ENCODE measurements at regions not wholly inside any gene's neighbourhood (a gene's known extent, or its start where the extent isn't known, plus 50 kb on each side); places are given as distances from the start of the nearest gene placed in this dataset.

GRCh38 chr18:10032331-10033015 lies 118.7 kb downstream of the VAPA start:
- Histone ChIP-seq H3K27ac (ENCODE audit: low read depth in 2 of 2, low read length in 1 of 2) (no peak overlapping the region), H3K4me3 (ENCODE audit: low read depth in 1 of 2, low read length in 2 of 2) (no peak overlapping the region)
- 42 to 55% methylated on average over 46 of the region's 46 CpGs for whole genome bisulfite sequencing, 2 donors

DNA sequence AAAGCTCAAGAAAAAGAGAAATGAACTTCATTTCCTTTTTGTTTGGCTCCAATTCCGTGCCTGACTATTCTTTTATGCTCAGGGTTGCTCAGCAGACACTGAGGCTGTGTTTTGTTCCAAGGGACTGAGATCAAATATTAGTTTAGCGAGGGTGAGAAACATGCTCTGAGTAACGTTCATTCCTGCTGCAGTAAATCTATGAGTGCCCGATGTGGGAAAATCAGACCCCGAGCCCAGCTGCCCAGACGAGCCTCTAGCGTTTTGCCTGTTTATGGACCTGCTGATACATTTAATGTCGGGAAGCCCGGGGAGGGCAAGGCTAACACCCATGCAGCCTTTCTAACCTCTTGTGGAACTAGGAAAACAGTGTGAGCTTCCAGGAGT lies 119.2 kb downstream of the VAPA start:
- H3K27me3 ChIP-seq (ENCODE audit: control insufficient read depth in 1 of 2, insufficient read depth in 2 of 2, low read length in 2 of 2), result no peaks in the 10 kb centered on the region
- no peaks in the 10 kb centered on the region for H3K9me3 ChIP-seq (ENCODE audit: control insufficient read depth in 2 of 2, insufficient read depth in 1 of 2, low read depth in 1 of 2, low read length in 1 of 2)
- no peak overlapping the region for H3K27ac ChIP-seq (ENCODE audit: low read depth in 2 of 2, low read length in 1 of 2)
- peaks cover 0 to 6% of the 10 kb centered on the region in 2 donors for H3K4me1 ChIP-seq (ENCODE audit: control insufficient read depth in 2 of 2, insufficient read depth in 2 of 2, low read length in 1 of 2)
- H3K4me3 ChIP-seq (ENCODE audit: low read depth in 1 of 2, low read length in 2 of 2), result no peak overlapping the region
- WGBS, 2 donors, result 58 to 60% methylated on average over 9 of the region's 9 CpGs
- H3K36me3 ChIP-seq (ENCODE audit: control insufficient read depth in 2 of 2, insufficient read depth in 2 of 2, low read length in 1 of 2), result no peaks in the 10 kb centered on the region

More at GRCh38 chr18:10032331-10033015, 118.7 kb downstream of the VAPA start:
- H3K4me1 ChIP-seq (ENCODE audit: control insufficient read depth in 2 of 2, insufficient read depth in 2 of 2, low read length in 1 of 2), result peaks cover 0 to 6% of the 10 kb centered on the region in 2 donors
- no peaks in the 10 kb centered on the region for H3K9me3 ChIP-seq (ENCODE audit: control insufficient read depth in 2 of 2, insufficient read depth in 1 of 2, low read depth in 1 of 2, low read length in 1 of 2)
- no peaks in the 10 kb centered on the region for H3K36me3 ChIP-seq (ENCODE audit: control insufficient read depth in 2 of 2, insufficient read depth in 2 of 2, low read length in 1 of 2)
- no peaks in the 10 kb centered on the region for H3K27me3 ChIP-seq (ENCODE audit: control insufficient read depth in 1 of 2, insufficient read depth in 2 of 2, low read length in 2 of 2)

- H3K27me3 ChIP-seq (ENCODE audit: control insufficient read depth in 1 of 2, insufficient read depth in 2 of 2, low read length in 2 of 2), result no peaks in the 10 kb centered on the region
- H3K27ac ChIP-seq (ENCODE audit: low read depth in 2 of 2, low read length in 1 of 2), result peak overlapping the region; percentile 80 to 88
- 42 to 44% methylated on average over 13 of the region's 13 CpGs for WGBS, 2 donors
- H3K9me3 ChIP-seq (ENCODE audit: control insufficient read depth in 2 of 2, insufficient read depth in 1 of 2, low read depth in 1 of 2, low read length in 1 of 2), result no peaks in the 10 kb centered on the region
- H3K4me3 ChIP-seq (ENCODE audit: low read depth in 1 of 2, low read length in 2 of 2), result peak overlapping the region in 1 of 2 donors; percentile 6
- no peaks in the 10 kb centered on the region for H3K36me3 ChIP-seq (ENCODE audit: control insufficient read depth in 2 of 2, insufficient read depth in 2 of 2, low read length in 1 of 2)
- peaks cover 0 to 11% of the 10 kb centered on the region in 2 donors for H3K4me1 ChIP-seq (ENCODE audit: control insufficient read depth in 2 of 2, insufficient read depth in 2 of 2, low read length in 1 of 2)
Measured at GRCh38 chr18:10035281-10035991, 121.6 kb downstream of the VAPA start.

DNA sequence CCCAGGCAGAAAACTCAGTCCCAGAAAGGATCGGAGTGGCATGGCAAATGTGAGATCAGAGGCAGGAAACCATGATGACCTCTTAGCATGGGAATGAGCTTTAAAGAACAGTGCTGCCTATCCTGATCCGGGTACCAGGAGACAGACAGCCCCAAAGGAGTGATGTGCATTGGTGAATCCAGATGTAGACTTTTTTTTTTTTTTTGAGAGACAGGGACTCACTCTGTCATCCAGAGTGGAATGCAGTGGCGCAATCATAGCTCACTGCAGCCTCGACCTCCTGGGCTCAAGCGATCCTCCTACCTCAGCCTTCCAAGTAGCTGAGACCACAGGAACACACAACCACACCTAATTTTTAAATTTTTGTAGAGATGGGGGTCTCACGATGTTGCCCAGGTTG lies 122.7 kb downstream of the VAPA start:
- H3K4me1 ChIP-seq (ENCODE audit: control insufficient read depth in 2 of 2, insufficient read depth in 2 of 2, low read length in 1 of 2), result peaks cover 0 to 11% of the 10 kb centered on the region in 2 donors
- H3K9me3 ChIP-seq (ENCODE audit: control insufficient read depth in 2 of 2, insufficient read depth in 1 of 2, low read depth in 1 of 2, low read length in 1 of 2), result peaks cover 0 to 2% of the 10 kb centered on the region in 2 donors
- H3K27ac ChIP-seq (ENCODE audit: low read depth in 2 of 2, low read length in 1 of 2), result peak overlapping the region; percentile 5 to 45
- 74 to 83% methylated on average over 6 of the region's 6 CpGs for WGBS, 2 donors
- H3K36me3 ChIP-seq (ENCODE audit: control insufficient read depth in 2 of 2, insufficient read depth in 2 of 2, low read length in 1 of 2), result no peaks in the 10 kb centered on the region
- H3K27me3 ChIP-seq (ENCODE audit: control insufficient read depth in 1 of 2, insufficient read depth in 2 of 2, low read length in 2 of 2), result no peaks in the 10 kb centered on the region
- H3K4me3 ChIP-seq (ENCODE audit: low read depth in 1 of 2, low read length in 2 of 2), result no peak overlapping the region

- Histone ChIP-seq H3K4me1 (ENCODE audit: control insufficient read depth in 2 of 2, insufficient read depth in 2 of 2, low read length in 1 of 2) (peaks cover 0 to 11% of the 10 kb centered on the region in 2 donors), H3K27me3 (ENCODE audit: control insufficient read depth in 1 of 2, insufficient read depth in 2 of 2, low read length in 2 of 2) (no peaks in the 10 kb centered on the region), H3K27ac (ENCODE audit: low read depth in 2 of 2, low read length in 1 of 2) (no peak overlapping the region), H3K4me3 (ENCODE audit: low read depth in 1 of 2, low read length in 2 of 2) (no peak overlapping the region), H3K9me3 (ENCODE audit: control insufficient read depth in 2 of 2, insufficient read depth in 1 of 2, low read depth in 1 of 2, low read length in 1 of 2) (peaks cover 0 to 2% of the 10 kb centered on the region in 2 donors), H3K36me3 (ENCODE audit: control insufficient read depth in 2 of 2, insufficient read depth in 2 of 2, low read length in 1 of 2) (no peaks in the 10 kb centered on the region)
- 93 to 96% methylated on average over 6 of the region's 6 CpGs for WGBS, 2 donors
Measured at GRCh38 chr18:10037181-10037580, 123.4 kb downstream of the VAPA start.

DNA sequence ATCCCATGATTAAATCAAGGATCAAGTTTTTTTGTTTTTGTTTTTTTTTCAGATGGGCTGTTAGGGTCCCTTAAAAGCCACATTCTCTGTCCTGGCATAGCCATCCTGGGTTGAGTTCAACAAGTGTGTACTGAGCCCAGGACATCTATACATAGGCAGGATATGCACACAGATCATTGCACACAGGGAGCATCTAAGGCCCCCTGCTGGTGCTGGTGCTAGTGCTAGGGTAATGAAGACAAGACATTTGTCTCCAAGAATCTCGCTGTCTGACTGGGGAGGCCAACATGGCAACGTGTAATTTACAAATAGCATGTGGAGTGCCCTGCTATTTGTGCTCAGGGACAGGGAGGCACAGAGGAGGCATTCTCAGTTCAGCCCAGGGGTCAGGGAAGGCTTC lies 124.5 kb downstream of the VAPA start:
- Histone ChIP-seq H3K4me1 (ENCODE audit: control insufficient read depth in 2 of 2, insufficient read depth in 2 of 2, low read length in 1 of 2) (peaks cover 0 to 11% of the 10 kb centered on the region in 2 donors), H3K27ac (ENCODE audit: low read depth in 2 of 2, low read length in 1 of 2) (no peak overlapping the region)

DNA sequence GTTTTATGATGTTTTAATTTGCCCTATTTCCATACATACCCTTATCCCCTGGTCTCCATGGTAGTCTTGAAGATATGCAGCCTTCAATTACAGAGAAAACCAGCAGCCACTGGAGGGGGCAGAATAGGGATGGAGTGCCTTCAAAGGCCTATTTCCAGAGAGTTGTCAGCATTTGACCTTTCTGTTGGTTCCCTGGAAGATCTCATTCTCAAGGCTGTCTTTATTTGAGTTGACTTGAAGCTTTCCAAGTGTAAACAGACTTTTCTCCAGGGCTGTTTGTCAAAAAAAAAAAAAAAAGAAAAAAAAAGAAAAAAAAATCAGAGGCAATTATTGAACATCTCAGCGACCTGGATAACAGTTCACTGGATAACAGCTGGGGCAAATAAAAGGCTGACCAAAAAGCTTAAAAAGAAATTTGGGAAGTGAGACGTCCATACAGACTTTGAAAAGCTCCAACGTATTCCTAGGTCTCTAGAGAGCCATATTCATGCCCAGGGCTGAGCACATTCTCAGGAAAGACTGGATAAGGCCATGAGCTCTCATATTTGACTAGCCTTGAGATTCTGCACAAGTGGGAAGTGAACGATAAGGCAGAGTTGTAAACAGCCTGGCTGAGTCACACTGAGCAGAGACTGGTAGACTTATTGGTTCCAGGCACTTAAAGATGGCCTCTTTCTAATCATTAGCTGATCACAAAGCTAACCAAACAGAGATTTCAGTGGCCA lies 126.6 kb downstream of the VAPA start:
- peaks cover 0 to 12% of the 10 kb centered on the region in 2 donors for H3K4me1 ChIP-seq (ENCODE audit: control insufficient read depth in 2 of 2, insufficient read depth in 2 of 2, low read length in 1 of 2)
- no peaks in the 10 kb centered on the region for H3K27me3 ChIP-seq (ENCODE audit: control insufficient read depth in 1 of 2, insufficient read depth in 2 of 2, low read length in 2 of 2)
- 28 to 55% methylated on average over 4 of the region's 4 CpGs for WGBS, 2 donors
- H3K27ac ChIP-seq (ENCODE audit: low read depth in 2 of 2, low read length in 1 of 2), result peak overlapping the region; percentile 39 to 66
- no peak overlapping the region for H3K4me3 ChIP-seq (ENCODE audit: low read depth in 1 of 2, low read length in 2 of 2)
- no peaks in the 10 kb centered on the region for H3K36me3 ChIP-seq (ENCODE audit: control insufficient read depth in 2 of 2, insufficient read depth in 2 of 2, low read length in 1 of 2)
- peaks cover 4% of the 10 kb centered on the region in 2 donors for H3K9me3 ChIP-seq (ENCODE audit: control insufficient read depth in 2 of 2, insufficient read depth in 1 of 2, low read depth in 1 of 2, low read length in 1 of 2)

More for the DNA sequence above, 124.5 kb downstream of the VAPA start:
- Histone ChIP-seq H3K4me3 (ENCODE audit: low read depth in 1 of 2, low read length in 2 of 2) (no peak overlapping the region), H3K9me3 (ENCODE audit: control insufficient read depth in 2 of 2, insufficient read depth in 1 of 2, low read depth in 1 of 2, low read length in 1 of 2) (peaks cover 0 to 2% of the 10 kb centered on the region in 2 donors), H3K27me3 (ENCODE audit: control insufficient read depth in 1 of 2, insufficient read depth in 2 of 2, low read length in 2 of 2) (no peaks in the 10 kb centered on the region), H3K36me3 (ENCODE audit: control insufficient read depth in 2 of 2, insufficient read depth in 2 of 2, low read length in 1 of 2) (no peaks in the 10 kb centered on the region)
- 83 to 84% methylated on average over 2 of the region's 2 CpGs for WGBS, 2 donors

GRCh38 chr18:10041180-10041579 lies 127.4 kb downstream of the VAPA start:
- peaks cover 0 to 14% of the 10 kb centered on the region in 2 donors for H3K4me1 ChIP-seq (ENCODE audit: control insufficient read depth in 2 of 2, insufficient read depth in 2 of 2, low read length in 1 of 2)
- peaks cover 4% of the 10 kb centered on the region in 2 donors for H3K9me3 ChIP-seq (ENCODE audit: control insufficient read depth in 2 of 2, insufficient read depth in 1 of 2, low read depth in 1 of 2, low read length in 1 of 2)
- no peak overlapping the region for H3K4me3 ChIP-seq (ENCODE audit: low read depth in 1 of 2, low read length in 2 of 2)
- H3K36me3 ChIP-seq (ENCODE audit: control insufficient read depth in 2 of 2, insufficient read depth in 2 of 2, low read length in 1 of 2), result no peaks in the 10 kb centered on the region
- no peaks in the 10 kb centered on the region for H3K27me3 ChIP-seq (ENCODE audit: control insufficient read depth in 1 of 2, insufficient read depth in 2 of 2, low read length in 2 of 2)
- H3K27ac ChIP-seq (ENCODE audit: low read depth in 2 of 2, low read length in 1 of 2), result peak overlapping the region in 1 of 2 donors; percentile 39

DNA sequence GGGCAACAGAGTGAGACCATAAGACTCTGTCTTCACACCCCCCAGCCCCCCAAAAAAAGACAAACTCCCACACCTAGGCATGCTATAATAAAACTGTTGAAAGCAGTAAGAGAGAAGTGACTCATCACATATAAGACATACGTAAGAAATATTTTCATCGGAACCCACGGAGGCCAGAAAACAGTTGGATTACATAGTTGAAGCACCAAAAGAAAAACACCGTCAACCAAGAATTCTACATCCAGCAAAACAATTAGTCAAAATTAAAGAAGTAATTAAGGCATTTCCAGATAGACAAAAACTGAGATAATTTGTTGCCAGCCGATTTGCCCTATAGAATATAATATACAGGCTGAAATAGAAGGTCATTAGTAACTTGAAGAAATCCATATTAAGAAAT lies 128.7 kb downstream of the VAPA start:
- peak overlapping the region in 1 of 2 donors; percentile 38 for H3K27ac ChIP-seq (ENCODE audit: low read depth in 2 of 2, low read length in 1 of 2)
- H3K4me3 ChIP-seq (ENCODE audit: low read depth in 1 of 2, low read length in 2 of 2), result no peak overlapping the region
- peaks cover 0 to 13% of the 10 kb centered on the region in 2 donors for H3K4me1 ChIP-seq (ENCODE audit: control insufficient read depth in 2 of 2, insufficient read depth in 2 of 2, low read length in 1 of 2)
- no peaks in the 10 kb centered on the region for H3K36me3 ChIP-seq (ENCODE audit: control insufficient read depth in 2 of 2, insufficient read depth in 2 of 2, low read length in 1 of 2)
- no peaks in the 10 kb centered on the region for H3K27me3 ChIP-seq (ENCODE audit: control insufficient read depth in 1 of 2, insufficient read depth in 2 of 2, low read length in 2 of 2)
- peaks cover 4% of the 10 kb centered on the region in 2 donors for H3K9me3 ChIP-seq (ENCODE audit: control insufficient read depth in 2 of 2, insufficient read depth in 1 of 2, low read depth in 1 of 2, low read length in 1 of 2)
- 96 to 97% methylated on average over 5 of the region's 5 CpGs for WGBS, 2 donors
